Effector CD8-positive, alpha-beta T cell (primary cell): ENCODE measurements at regions not wholly inside any gene's neighbourhood (a gene's known extent, or its start where the extent isn't known, plus 50 kb on each side); places are given as distances from the start of the nearest gene placed in this dataset.
"Not testable (repeated sequence)": the region's sequence is repeated elsewhere in the genome, so short reads cannot be mapped to it uniquely, and the experiment has no call there.

Source experiments
- DNase-seq: peaks from one replicate; lab custom pipeline; 2025; lab: John Stamatoyannopoulos, UW

GRCh38 chr16:5763176-5763575 lies 665.6 kb upstream of the EEF2KMT start:
- DNase-seq: no peak

GRCh38 chr16:5762362-5762761 lies 664.8 kb upstream of the EEF2KMT start:
- no peak for DNase-seq

- no peak for DNase-seq
Measured at GRCh38 chr16:5761592-5761991, 664.0 kb upstream of the EEF2KMT start.

GRCh38 chr16:5758281-5758680 lies 660.7 kb upstream of the EEF2KMT start:
- no peak for DNase-seq

- DNase-seq: no peak
Measured at GRCh38 chr16:5756969-5757368, 659.4 kb upstream of the EEF2KMT start.

- DNase-seq: no peak
Measured at GRCh38 chr16:5753381-5753780, 655.8 kb upstream of the EEF2KMT start.

- DNase-seq: no peak
Measured at GRCh38 chr16:5751216-5751615, 653.6 kb upstream of the EEF2KMT start.

- DNase-seq: not testable (repeated sequence)
Measured at GRCh38 chr16:5750439-5750838, 652.8 kb upstream of the EEF2KMT start.

GRCh38 chr16:5738586-5738985 lies 641.0 kb upstream of the EEF2KMT start:
- DNase-seq: no peak

- DNase-seq: no peak
Measured at GRCh38 chr16:5736209-5736930, 638.8 kb upstream of the EEF2KMT start.

GRCh38 chr16:5735444-5735843 lies 637.8 kb upstream of the EEF2KMT start:
- no peak for DNase-seq

- no peak for DNase-seq
Measured at GRCh38 chr16:5730783-5731182, 633.2 kb upstream of the EEF2KMT start.

GRCh38 chr16:5722116-5722619 lies 624.6 kb upstream of the EEF2KMT start:
- DNase-seq: no peak

GRCh38 chr16:5715155-5715554 lies 617.6 kb upstream of the EEF2KMT start:
- DNase-seq: no peak

- no peak for DNase-seq
Measured at GRCh38 chr16:5709889-5710288, 612.3 kb upstream of the EEF2KMT start.

GRCh38 chr16:5706211-5706610 lies 608.6 kb upstream of the EEF2KMT start:
- DNase-seq: no peak

GRCh38 chr16:5704271-5704670 lies 606.7 kb upstream of the EEF2KMT start:
- no peak for DNase-seq

GRCh38 chr16:5693426-5693825 lies 595.8 kb upstream of the EEF2KMT start:
- DNase-seq: no peak

GRCh38 chr16:5681966-5682365 lies 584.4 kb upstream of the EEF2KMT start:
- DNase-seq: no peak

GRCh38 chr16:5678371-5678770 lies 580.8 kb upstream of the EEF2KMT start:
- no peak for DNase-seq

GRCh38 chr16:5671421-5671820 lies 573.8 kb upstream of the EEF2KMT start:
- DNase-seq: no peak

- no peak for DNase-seq
Measured at GRCh38 chr16:5670198-5670597, 572.6 kb upstream of the EEF2KMT start.

GRCh38 chr16:5668553-5668952 lies 571.0 kb upstream of the EEF2KMT start:
- no peak for DNase-seq

GRCh38 chr16:5665834-5666233 lies 568.2 kb upstream of the EEF2KMT start:
- DNase-seq: no peak
